Epithelial cell of esophagus (primary cell): ENCODE measurements at regions not wholly inside any gene's neighbourhood (a gene's known extent, or its start where the extent isn't known, plus 50 kb on each side); places are given as distances from the start of the nearest gene placed in this dataset.

ENCODE experiments used
- DNase-seq: peaks from one replicate; pipeline ENCODE4 v3.0.0; 2010; ENCODE audit warnings: low read depth
- H3K4me3 ChIP-seq: 2 replicates; pipeline ENCODE4 v1.5.1; 2011; ENCODE audit warnings: mild to moderate bottlenecking, low read length, control low read depth
- TF ChIP-seq, protein P1 (sequence below): IDR thresholded peaks from 2 replicates; pipeline ENCODE4 v1.5.1; 2011; ENCODE audit warnings: low read depth, mild to moderate bottlenecking, low read length, control low read depth, inconsistent platforms; ENCODE audit not compliant: insufficient read depth; ENCODE audit errors: missing control alignments

DNA sequence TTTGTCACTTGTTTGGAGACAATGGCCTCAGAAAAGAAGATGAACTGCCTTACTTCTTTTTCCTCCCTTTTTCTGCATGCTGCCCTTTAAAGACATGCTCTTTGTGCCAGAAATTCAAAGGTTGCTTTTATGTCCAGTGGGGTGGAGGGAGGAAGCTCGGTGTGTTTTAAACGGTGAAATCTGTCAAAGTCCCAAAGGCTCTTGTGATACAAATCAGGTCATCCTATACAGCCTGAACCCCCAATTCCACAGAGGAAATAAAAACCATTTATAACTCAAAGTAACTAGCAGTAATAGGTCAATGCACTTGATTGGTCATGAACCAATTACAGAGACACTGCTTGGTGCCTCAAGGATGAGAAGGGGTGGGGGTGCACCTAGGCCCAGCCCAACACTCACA lies 339.3 kb upstream of the F9 start:
- no peak overlapping the region for H3K4me3 ChIP-seq
- no peak for DNase-seq
- TF ChIP-seq, protein P1, sequence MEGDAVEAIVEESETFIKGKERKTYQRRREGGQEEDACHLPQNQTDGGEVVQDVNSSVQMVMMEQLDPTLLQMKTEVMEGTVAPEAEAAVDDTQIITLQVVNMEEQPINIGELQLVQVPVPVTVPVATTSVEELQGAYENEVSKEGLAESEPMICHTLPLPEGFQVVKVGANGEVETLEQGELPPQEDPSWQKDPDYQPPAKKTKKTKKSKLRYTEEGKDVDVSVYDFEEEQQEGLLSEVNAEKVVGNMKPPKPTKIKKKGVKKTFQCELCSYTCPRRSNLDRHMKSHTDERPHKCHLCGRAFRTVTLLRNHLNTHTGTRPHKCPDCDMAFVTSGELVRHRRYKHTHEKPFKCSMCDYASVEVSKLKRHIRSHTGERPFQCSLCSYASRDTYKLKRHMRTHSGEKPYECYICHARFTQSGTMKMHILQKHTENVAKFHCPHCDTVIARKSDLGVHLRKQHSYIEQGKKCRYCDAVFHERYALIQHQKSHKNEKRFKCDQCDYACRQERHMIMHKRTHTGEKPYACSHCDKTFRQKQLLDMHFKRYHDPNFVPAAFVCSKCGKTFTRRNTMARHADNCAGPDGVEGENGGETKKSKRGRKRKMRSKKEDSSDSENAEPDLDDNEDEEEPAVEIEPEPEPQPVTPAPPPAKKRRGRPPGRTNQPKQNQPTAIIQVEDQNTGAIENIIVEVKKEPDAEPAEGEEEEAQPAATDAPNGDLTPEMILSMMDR = no peak

DNA sequence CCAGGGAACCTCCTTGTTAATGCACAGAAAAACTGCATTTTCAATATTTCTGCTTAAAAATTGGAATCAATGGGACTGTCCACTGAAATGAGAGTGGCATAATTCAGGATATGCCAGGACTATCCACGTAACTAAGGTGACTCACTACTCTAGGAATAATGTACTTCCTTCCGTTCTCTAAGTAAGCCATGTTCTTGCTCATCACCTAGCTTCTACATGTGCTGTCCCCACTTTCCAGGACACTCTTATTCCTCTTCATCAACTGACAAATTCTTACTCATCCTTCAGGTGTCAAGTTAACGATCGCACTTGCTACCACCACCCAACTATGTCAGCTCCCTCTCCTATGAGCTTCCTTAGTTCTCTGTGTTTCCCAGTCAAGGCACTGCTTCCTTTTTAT lies 342.8 kb upstream of the F9 start:
- DNase-seq = peak; percentile 28
- TF ChIP-seq, protein P1 = no peak
- H3K4me3 ChIP-seq = no peak overlapping the region

DNA sequence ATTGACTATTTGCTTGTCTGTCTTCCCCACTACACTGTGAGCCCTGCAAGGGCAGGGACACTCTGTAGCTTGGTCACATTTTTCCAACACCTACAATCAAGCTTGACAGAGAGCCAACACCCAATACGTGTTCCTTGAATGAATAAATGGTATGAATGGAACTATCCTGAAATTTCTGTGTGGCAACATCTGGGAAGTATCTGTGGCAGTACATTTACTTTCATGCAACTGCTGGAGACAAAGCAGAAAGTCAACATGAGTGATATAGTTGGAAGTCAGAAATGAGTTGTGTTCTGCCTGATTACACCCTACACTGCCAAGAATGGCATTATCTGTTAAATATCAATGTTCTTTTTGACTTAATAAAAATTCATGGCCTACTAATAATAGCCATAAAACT lies 343.5 kb upstream of the F9 start:
- H3K4me3 ChIP-seq = no peak overlapping the region
- TF ChIP-seq, protein P1 = no peak
- DNase-seq = no peak

DNA sequence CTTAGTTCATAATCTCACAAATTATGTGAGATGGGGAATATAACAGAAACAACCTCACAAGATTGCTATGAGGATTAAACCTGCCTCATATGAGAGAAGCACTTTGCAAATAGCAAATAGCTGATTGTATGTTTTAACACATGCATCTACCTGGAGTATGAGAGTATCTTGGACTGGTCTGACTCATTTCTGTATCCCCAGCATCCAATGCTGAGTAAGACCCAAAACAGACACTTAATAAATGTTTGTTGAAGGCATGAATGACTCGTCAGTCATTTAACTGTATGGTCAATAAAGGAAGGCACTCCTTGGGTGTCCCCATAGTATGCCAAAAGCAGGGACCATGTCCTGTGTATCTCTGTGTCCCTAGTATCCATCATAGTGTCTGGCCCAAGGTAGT lies 350.9 kb upstream of the F9 start:
- no peak for DNase-seq
- TF ChIP-seq, protein P1 = no peak
- no peak overlapping the region for H3K4me3 ChIP-seq

DNA sequence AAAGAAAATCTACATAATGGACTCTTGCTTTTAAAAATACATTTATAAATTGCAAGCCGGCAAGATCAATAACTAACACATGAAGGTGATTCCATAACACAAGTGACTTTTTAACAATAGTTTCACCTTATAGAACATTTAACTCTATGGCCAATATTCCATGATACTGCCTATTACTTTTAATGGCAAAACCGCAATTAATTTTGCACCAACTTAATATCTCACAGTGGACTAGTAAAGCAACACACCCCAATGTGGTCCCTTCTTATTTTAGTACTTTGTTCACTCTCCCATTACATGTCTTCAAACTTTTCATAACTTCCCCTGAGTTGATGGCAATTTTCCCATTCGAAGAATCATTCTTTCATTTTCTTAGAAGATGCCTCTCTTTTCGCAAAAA lies 351.6 kb upstream of the F9 start:
- TF ChIP-seq, protein P1 = no peak
- no peak overlapping the region for H3K4me3 ChIP-seq
- no peak for DNase-seq

DNA sequence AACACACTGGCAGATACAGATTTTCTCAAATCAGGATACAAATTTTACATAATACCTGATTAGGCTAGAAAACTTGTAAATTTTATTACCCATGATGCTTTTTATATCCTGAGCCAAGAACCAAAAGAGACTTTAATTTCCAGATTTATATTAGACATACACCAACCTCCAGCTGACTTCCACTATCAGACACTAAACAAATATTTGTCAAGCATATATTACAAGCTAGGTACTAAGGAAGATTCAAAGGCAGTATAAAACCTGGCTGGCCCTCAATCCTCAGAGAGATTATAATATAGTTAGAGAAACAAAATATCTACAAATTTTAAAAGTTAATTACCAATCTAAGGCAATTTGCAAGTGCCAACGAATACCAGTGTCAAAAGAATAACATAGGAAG lies 357.8 kb upstream of the F9 start:
- no peak for DNase-seq
- TF ChIP-seq, protein P1 = no peak
- no peak overlapping the region for H3K4me3 ChIP-seq

DNA sequence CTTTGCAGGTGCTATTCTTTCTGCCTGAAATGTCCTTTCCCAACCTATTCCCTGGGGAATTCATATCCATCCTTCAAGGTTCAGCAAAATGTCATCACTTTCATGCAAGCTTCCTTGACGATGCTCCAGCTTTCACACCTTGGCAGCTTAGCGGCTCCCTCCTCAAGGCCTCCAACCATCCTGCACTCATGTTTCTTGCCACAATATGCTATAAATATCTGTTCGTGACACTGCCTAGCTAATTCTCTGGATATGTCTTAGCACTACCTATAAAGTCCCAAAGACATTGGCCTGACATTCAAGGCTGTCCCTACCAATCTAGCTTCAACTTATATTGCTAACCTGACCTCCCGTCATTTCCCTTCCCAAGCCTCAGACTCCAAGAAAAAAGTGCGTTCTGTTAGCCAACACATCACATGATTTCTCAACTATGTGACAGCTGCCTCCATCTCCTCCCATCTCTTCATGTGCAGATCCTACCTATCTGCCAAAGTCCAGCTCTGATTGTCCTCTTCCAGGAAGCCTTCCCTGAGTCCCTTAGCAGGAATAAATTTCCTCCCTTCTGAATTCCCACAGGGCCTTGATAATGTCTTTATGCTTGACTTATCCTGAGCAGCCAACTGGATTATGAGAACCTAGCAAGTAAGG lies 359.9 kb upstream of the F9 start:
- no peak overlapping the region for H3K4me3 ChIP-seq
- no peak for DNase-seq
- TF ChIP-seq, protein P1 = no peak
